ENCODE measurements at regions not wholly inside any gene's neighbourhood (a gene's known extent, or its start where the extent isn't known, plus 50 kb on each side); places are given as distances from the start of the nearest gene placed in this dataset.

DNA sequence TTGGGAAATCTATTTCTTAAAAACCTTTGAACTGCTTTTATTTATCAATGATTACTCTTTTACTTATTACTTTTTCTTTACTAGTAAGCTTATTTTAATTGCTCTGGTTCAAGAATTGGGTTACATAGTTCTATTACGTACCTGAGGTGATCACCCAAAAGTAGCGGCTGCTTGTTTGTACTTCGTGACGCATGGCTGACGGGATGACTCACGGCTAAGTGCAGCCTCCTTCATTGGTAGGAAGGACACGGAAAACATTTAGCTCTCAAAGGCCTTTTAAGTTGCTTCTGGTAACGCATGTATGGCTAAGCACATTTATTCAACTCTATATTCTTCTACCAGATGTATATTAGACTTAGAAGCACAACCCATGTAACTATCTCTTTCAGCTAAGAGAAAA lies 285.8 kb upstream of the SP4 start:
- TF ChIP-seq, protein P1, sequence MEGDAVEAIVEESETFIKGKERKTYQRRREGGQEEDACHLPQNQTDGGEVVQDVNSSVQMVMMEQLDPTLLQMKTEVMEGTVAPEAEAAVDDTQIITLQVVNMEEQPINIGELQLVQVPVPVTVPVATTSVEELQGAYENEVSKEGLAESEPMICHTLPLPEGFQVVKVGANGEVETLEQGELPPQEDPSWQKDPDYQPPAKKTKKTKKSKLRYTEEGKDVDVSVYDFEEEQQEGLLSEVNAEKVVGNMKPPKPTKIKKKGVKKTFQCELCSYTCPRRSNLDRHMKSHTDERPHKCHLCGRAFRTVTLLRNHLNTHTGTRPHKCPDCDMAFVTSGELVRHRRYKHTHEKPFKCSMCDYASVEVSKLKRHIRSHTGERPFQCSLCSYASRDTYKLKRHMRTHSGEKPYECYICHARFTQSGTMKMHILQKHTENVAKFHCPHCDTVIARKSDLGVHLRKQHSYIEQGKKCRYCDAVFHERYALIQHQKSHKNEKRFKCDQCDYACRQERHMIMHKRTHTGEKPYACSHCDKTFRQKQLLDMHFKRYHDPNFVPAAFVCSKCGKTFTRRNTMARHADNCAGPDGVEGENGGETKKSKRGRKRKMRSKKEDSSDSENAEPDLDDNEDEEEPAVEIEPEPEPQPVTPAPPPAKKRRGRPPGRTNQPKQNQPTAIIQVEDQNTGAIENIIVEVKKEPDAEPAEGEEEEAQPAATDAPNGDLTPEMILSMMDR (conservative IDR thresholded peaks at IDR 0.05; ENCODE audit: low read depth, low read length) = no peak
- no peak for TF ChIP-seq EZH2 (IDR thresholded peaks at IDR 0.05; ENCODE audit: low read length, unreplicated experiment)
